Effector memory CD4-positive, alpha-beta T cell (primary cell): ENCODE measurements at regions not wholly inside any gene's neighbourhood (a gene's known extent, or its start where the extent isn't known, plus 50 kb on each side); places are given as distances from the start of the nearest gene placed in this dataset.

ENCODE experiments used
- DNase-seq, 3 donors: peaks; one replicate each; pipeline ENCODE4 v3.0.0-alpha.2; 2020
- H3K27ac ChIP-seq: 2 replicates; pipeline ENCODE4 v1.7.0; 2013; ENCODE audit warnings: mild to moderate bottlenecking, low read length, moderate library complexity; ENCODE audit not compliant: insufficient read depth, poor library complexity, severe bottlenecking
- H3K27me3 ChIP-seq: replicated peaks from 2 replicates; pipeline ENCODE4 v1.7.0; 2013; ENCODE audit warnings: mild to moderate bottlenecking, low read length; ENCODE audit not compliant: insufficient read depth, control insufficient read depth, poor library complexity, severe bottlenecking
- H3K36me3 ChIP-seq: 2 replicates; pipeline ENCODE4 v1.7.0; 2013; ENCODE audit warnings: mild to moderate bottlenecking, low read length, moderate library complexity; ENCODE audit not compliant: control insufficient read depth, insufficient read depth
- H3K4me1 ChIP-seq: 2 replicates; pipeline ENCODE4 v1.7.0; 2013; ENCODE audit warnings: low read length, mild to moderate bottlenecking; ENCODE audit not compliant: control insufficient read depth, insufficient read depth, poor library complexity, severe bottlenecking
- H3K4me3 ChIP-seq: 2 replicates; pipeline ENCODE4 v1.7.0; 2013; ENCODE audit warnings: low read length, low read depth, mild to moderate bottlenecking; ENCODE audit not compliant: insufficient read depth, poor library complexity, severe bottlenecking
- H3K9me3 ChIP-seq: 2 replicates; pipeline ENCODE4 v1.7.0; 2013; ENCODE audit warnings: mild to moderate bottlenecking, low read length, moderate library complexity; ENCODE audit not compliant: control insufficient read depth

- Histone ChIP-seq H3K4me3 (no peak overlapping the region), H3K27ac (no peak overlapping the region), H3K9me3 (no peaks in the 10 kb centered on the region), H3K27me3 (no peaks in the 10 kb centered on the region), H3K4me1 (no peaks in the 10 kb centered on the region), H3K36me3 (no peaks in the 10 kb centered on the region)
- DNase-seq = no peak
Measured at GRCh38 chr22:27637604-27638003, 164.0 kb downstream of the MN1 start.

GRCh38 chr22:27638329-27639233, 163.0 kb downstream of the MN1 start:
- no peaks in the 10 kb centered on the region for H3K4me1 ChIP-seq
- H3K27me3 ChIP-seq = no peaks in the 10 kb centered on the region
- no peaks in the 10 kb centered on the region for H3K36me3 ChIP-seq
- H3K9me3 ChIP-seq = no peaks in the 10 kb centered on the region
- no peak overlapping the region for H3K4me3 ChIP-seq
- no peak overlapping the region for H3K27ac ChIP-seq
- no peak for DNase-seq

- H3K27ac ChIP-seq = no peak overlapping the region
- H3K4me1 ChIP-seq = no peaks in the 10 kb centered on the region
- H3K9me3 ChIP-seq = no peaks in the 10 kb centered on the region
- no peaks in the 10 kb centered on the region for H3K36me3 ChIP-seq
- H3K27me3 ChIP-seq = no peaks in the 10 kb centered on the region
- no peak for DNase-seq
- no peak overlapping the region for H3K4me3 ChIP-seq
Measured at GRCh38 chr22:27639248-27640086, 162.1 kb downstream of the MN1 start.

DNA sequence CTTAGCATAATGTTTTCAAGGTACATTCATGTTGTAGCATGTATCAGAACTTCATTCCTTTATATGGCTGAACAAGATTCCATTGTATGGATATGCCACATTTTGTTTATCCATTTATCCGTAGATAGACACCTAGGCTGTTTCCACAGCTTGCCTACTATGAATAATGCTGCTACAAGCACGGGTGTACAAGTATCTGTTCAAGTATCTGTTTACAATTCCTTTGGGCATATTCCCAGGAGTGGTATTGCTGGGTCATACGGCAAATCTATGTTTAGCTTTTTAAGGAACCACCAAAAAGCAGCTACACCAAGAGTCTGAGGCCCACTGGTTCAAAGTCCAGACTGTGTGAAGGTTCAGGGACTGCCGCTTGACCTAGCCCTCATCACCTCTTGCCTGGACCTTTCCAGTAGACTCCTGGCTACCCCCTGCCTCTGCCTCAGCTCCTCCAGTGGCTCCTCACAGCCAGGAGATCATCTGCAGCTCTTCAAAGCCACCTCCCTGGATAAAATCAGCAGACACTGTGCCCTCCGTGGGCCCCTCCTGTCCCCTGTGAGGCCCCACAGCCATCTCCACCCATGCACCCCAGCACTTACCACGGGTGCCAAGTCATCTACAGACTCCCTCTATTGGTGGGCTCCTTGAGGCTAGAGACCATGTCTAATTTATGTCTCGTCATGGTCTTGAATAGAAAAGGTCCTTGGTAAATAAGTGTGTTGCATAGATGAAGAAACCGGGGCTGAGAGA, 160.3 kb downstream of the MN1 start:
- no peaks in the 10 kb centered on the region for H3K27me3 ChIP-seq
- no peak for DNase-seq
- H3K4me3 ChIP-seq = no peak overlapping the region
- H3K4me1 ChIP-seq = no peaks in the 10 kb centered on the region
- no peaks in the 10 kb centered on the region for H3K9me3 ChIP-seq
- H3K27ac ChIP-seq = no peak overlapping the region
- H3K36me3 ChIP-seq = no peaks in the 10 kb centered on the region

DNA sequence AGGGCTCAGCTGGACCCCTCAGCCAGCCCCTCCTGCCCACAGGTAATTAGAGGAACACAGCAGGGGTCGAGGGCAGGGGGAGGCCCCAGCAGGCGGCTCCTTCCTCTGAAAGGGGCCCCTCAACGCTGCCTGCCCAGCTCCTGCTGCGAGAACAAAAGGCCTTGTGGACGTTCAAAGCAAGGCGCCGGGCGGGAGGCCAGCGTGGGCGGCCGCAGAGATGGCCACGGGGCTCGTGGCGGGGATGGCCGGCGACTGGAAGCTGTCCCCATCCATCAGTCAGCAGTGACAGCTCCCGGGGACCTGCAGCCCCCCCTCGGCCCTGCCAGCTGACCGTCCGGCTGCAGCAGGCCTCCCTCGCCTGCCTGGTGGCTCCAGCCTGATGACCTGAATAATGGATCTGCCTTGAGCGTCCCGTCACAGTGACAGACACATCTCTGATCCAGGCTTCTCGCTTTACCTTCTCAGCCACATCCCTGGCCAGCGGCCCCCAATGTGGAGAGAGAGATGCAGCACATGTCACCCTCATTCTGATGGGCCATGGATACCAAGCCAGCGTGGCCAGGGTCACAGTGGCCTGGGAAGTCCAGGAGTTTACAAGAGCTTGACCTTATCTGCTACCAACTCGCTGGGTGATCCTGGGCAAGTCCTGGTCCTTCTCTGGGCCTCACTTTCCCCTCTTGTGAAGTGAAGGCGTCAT, 159.3 kb downstream of the MN1 start:
- H3K27ac ChIP-seq = no peak overlapping the region
- H3K9me3 ChIP-seq = no peaks in the 10 kb centered on the region
- H3K4me3 ChIP-seq = no peak overlapping the region
- DNase-seq = no peak
- H3K4me1 ChIP-seq = no peaks in the 10 kb centered on the region
- H3K36me3 ChIP-seq = no peaks in the 10 kb centered on the region
- no peaks in the 10 kb centered on the region for H3K27me3 ChIP-seq

GRCh38 chr22:27643907-27644306, 157.6 kb downstream of the MN1 start:
- Histone ChIP-seq H3K9me3 (no peaks in the 10 kb centered on the region), H3K27me3 (no peaks in the 10 kb centered on the region), H3K27ac (no peak overlapping the region), H3K4me1 (no peaks in the 10 kb centered on the region), H3K36me3 (no peaks in the 10 kb centered on the region), H3K4me3 (no peak overlapping the region)
- no peak for DNase-seq

DNA sequence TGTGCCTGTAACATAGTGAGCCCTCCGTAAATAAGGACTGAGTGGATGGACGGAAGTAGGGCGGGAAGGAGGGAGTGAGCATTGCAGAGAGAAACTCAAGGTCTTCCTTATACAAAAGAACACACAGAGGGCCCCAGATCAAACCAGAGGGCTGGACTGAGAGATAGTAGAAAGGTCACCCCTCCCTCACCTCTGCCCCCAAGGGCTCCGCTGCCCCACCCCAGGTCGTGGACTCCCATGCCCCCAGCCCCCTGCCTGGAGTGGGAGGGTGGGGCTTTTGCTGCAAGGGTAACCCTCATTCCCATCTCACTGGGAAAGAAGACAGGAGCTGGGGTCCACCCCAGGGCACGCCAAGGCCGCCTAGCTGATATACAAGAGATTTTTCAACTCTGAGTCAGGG, 157.0 kb downstream of the MN1 start:
- H3K27me3 ChIP-seq = no peaks in the 10 kb centered on the region
- no peak overlapping the region for H3K27ac ChIP-seq
- H3K9me3 ChIP-seq = no peaks in the 10 kb centered on the region
- no peak for DNase-seq
- no peak overlapping the region for H3K4me3 ChIP-seq
- H3K4me1 ChIP-seq = no peaks in the 10 kb centered on the region
- H3K36me3 ChIP-seq = no peaks in the 10 kb centered on the region

- Histone ChIP-seq H3K27me3 (no peaks in the 10 kb centered on the region), H3K4me1 (no peaks in the 10 kb centered on the region), H3K36me3 (no peaks in the 10 kb centered on the region), H3K4me3 (no peak overlapping the region), H3K27ac (no peak overlapping the region), H3K9me3 (no peaks in the 10 kb centered on the region)
- no peak for DNase-seq
Measured at GRCh38 chr22:27647540-27647939, 154.0 kb downstream of the MN1 start.

GRCh38 chr22:27648074-27648473, 153.5 kb downstream of the MN1 start:
- H3K9me3 ChIP-seq = no peaks in the 10 kb centered on the region
- no peak overlapping the region for H3K4me3 ChIP-seq

More at GRCh38 chr22:27648074-27648473, 153.5 kb downstream of the MN1 start:
- Histone ChIP-seq H3K36me3 (no peaks in the 10 kb centered on the region), H3K27ac (no peak overlapping the region), H3K4me1 (no peaks in the 10 kb centered on the region), H3K27me3 (no peaks in the 10 kb centered on the region)
- no peak for DNase-seq
